ENCODE measurements at regions not wholly inside any gene's neighbourhood (a gene's known extent, or its start where the extent isn't known, plus 50 kb on each side); places are given as distances from the start of the nearest gene placed in this dataset.
"Not testable (repeated sequence)": the region's sequence is repeated elsewhere in the genome, so short reads cannot be mapped to it uniquely, and the experiment has no call there.

- intact Hi-C loops (cut with DNase I) = no loop called here
- ATAC-seq = peak in 1 of 2 donors; percentile 22
These were observed 61.1 kb downstream of the BARX1 start for GRCh38 chr9:93893899-93894690.

GRCh38 chr9:93893194-93893593 is 62.0 kb downstream of the BARX1 start:
- H3K4me3 ChIP-seq (ENCODE audit: low read length) = no peak overlapping the region
- H3K27me3 ChIP-seq (ENCODE audit: control insufficient read depth, insufficient read depth) = no peaks in the 10 kb centered on the region
- H3K4me1 ChIP-seq (ENCODE audit: control insufficient read depth, insufficient read depth, low read length) = no peaks in the 10 kb centered on the region
- no peaks in the 10 kb centered on the region for H3K9me3 ChIP-seq (ENCODE audit: control insufficient read depth, low read length)
- ATAC-seq = no peak
- no peak for DNase-seq
- H3K27ac ChIP-seq (ENCODE audit: low read length) = no peak overlapping the region
- intact Hi-C loops (cut with DNase I) = no loop called here

More at GRCh38 chr9:93893899-93894690, 61.1 kb downstream of the BARX1 start:
- 58% methylated on average over 15 of the region's 15 CpGs for WGBS
- no peak overlapping the region for H3K27ac ChIP-seq (ENCODE audit: low read length)
- H3K27me3 ChIP-seq (ENCODE audit: control insufficient read depth, insufficient read depth) = no peaks in the 10 kb centered on the region
- no peaks in the 10 kb centered on the region for H3K9me3 ChIP-seq (ENCODE audit: control insufficient read depth, low read length)
- H3K4me3 ChIP-seq (ENCODE audit: low read length) = no peak overlapping the region
- no peak for DNase-seq
- H3K4me1 ChIP-seq (ENCODE audit: control insufficient read depth, insufficient read depth, low read length) = no peaks in the 10 kb centered on the region

- Histone ChIP-seq H3K27ac (ENCODE audit: low read length) (no peak overlapping the region), H3K4me1 (ENCODE audit: control insufficient read depth, insufficient read depth, low read length) (no peaks in the 10 kb centered on the region), H3K4me3 (ENCODE audit: low read length) (no peak overlapping the region), H3K9me3 (ENCODE audit: control insufficient read depth, low read length) (no peaks in the 10 kb centered on the region), H3K27me3 (ENCODE audit: control insufficient read depth, insufficient read depth) (no peaks in the 10 kb centered on the region)
- intact Hi-C loops (cut with DNase I) = no loop called here
- no peak for DNase-seq
- no peak for ATAC-seq
- WGBS = 70% methylated on average over 4 of the region's 4 CpGs
These were observed 62.4 kb downstream of the BARX1 start for GRCh38 chr9:93892748-93893147.

GRCh38 chr9:93891549-93892310 is 63.4 kb downstream of the BARX1 start:
- Histone ChIP-seq H3K27me3 (ENCODE audit: control insufficient read depth, insufficient read depth) (no peaks in the 10 kb centered on the region), H3K27ac (ENCODE audit: low read length) (no peak overlapping the region), H3K4me1 (ENCODE audit: control insufficient read depth, insufficient read depth, low read length) (no peaks in the 10 kb centered on the region), H3K4me3 (ENCODE audit: low read length) (no peak overlapping the region), H3K9me3 (ENCODE audit: control insufficient read depth, low read length) (no peaks in the 10 kb centered on the region)
- no peak for DNase-seq
- WGBS = 82% methylated on average over 4 of the region's 4 CpGs
- intact Hi-C loops (cut with DNase I) = no loop called here
- ATAC-seq = no peak

- H3K27ac ChIP-seq (ENCODE audit: low read length) = no peak overlapping the region
- no peaks in the 10 kb centered on the region for H3K9me3 ChIP-seq (ENCODE audit: control insufficient read depth, low read length)
- DNase-seq (no peak), ATAC-seq (no peak)
- intact Hi-C loops (cut with DNase I) = no loop called here
- WGBS = 75% methylated on average over 6 of the region's 6 CpGs
- no peak overlapping the region for H3K4me3 ChIP-seq (ENCODE audit: low read length)
- H3K4me1 ChIP-seq (ENCODE audit: control insufficient read depth, insufficient read depth, low read length) = no peaks in the 10 kb centered on the region
- no peaks in the 10 kb centered on the region for H3K27me3 ChIP-seq (ENCODE audit: control insufficient read depth, insufficient read depth)
These were observed 64.1 kb downstream of the BARX1 start for GRCh38 chr9:93891050-93891449.

GRCh38 chr9:93890436-93890935 is 64.7 kb downstream of the BARX1 start:
- DNase-seq (no peak), ATAC-seq (no peak)
- H3K9me3 ChIP-seq (ENCODE audit: control insufficient read depth, low read length) = no peaks in the 10 kb centered on the region
- no peaks in the 10 kb centered on the region for H3K4me1 ChIP-seq (ENCODE audit: control insufficient read depth, insufficient read depth, low read length)
- no peak overlapping the region for H3K27ac ChIP-seq (ENCODE audit: low read length)
- no peak overlapping the region for H3K4me3 ChIP-seq (ENCODE audit: low read length)
- WGBS = 35% methylated on average over 2 of the region's 2 CpGs
- no peaks in the 10 kb centered on the region for H3K27me3 ChIP-seq (ENCODE audit: control insufficient read depth, insufficient read depth)
- intact Hi-C loops (cut with DNase I) = no loop called here

GRCh38 chr9:93886911-93887310 is 68.2 kb downstream of the BARX1 start:
- Histone ChIP-seq H3K27me3 (ENCODE audit: control insufficient read depth, insufficient read depth) (no peaks in the 10 kb centered on the region), H3K27ac (ENCODE audit: low read length) (no peak overlapping the region), H3K9me3 (ENCODE audit: control insufficient read depth, low read length) (no peaks in the 10 kb centered on the region), H3K4me1 (ENCODE audit: control insufficient read depth, insufficient read depth, low read length) (no peaks in the 10 kb centered on the region), H3K4me3 (ENCODE audit: low read length) (no peak overlapping the region)
- ATAC-seq = no peak
- 53% methylated on average over 7 of the region's 7 CpGs for WGBS
- DNase-seq = no peak
- intact Hi-C loops (cut with DNase I) = no loop called here

- H3K27ac ChIP-seq (ENCODE audit: low read length) = no peak overlapping the region
- H3K4me1 ChIP-seq (ENCODE audit: control insufficient read depth, insufficient read depth, low read length) = no peaks in the 10 kb centered on the region
- WGBS = 64% methylated on average over 1 of the region's 1 CpG
- ATAC-seq (no peak), DNase-seq (no peak)
- H3K27me3 ChIP-seq (ENCODE audit: control insufficient read depth, insufficient read depth) = no peaks in the 10 kb centered on the region
- H3K4me3 ChIP-seq (ENCODE audit: low read length) = no peak overlapping the region
- no peaks in the 10 kb centered on the region for H3K9me3 ChIP-seq (ENCODE audit: control insufficient read depth, low read length)
- intact Hi-C loops (cut with DNase I) = no loop called here
These were observed 70.3 kb downstream of the BARX1 start for GRCh38 chr9:93884808-93885207.

GRCh38 chr9:93879662-93880407 is 75.3 kb downstream of the BARX1 start:
- H3K4me3 ChIP-seq (ENCODE audit: low read length); H3K4me1 ChIP-seq (ENCODE audit: control insufficient read depth, insufficient read depth, low read length); H3K27me3 ChIP-seq (ENCODE audit: control insufficient read depth, insufficient read depth); intact Hi-C loops (cut with DNase I); ATAC-seq; H3K27ac ChIP-seq (ENCODE audit: low read length); DNase-seq; H3K9me3 ChIP-seq (ENCODE audit: control insufficient read depth, low read length): not testable (repeated sequence)
- 93% methylated on average over 35 of the region's 35 CpGs for WGBS

GRCh38 chr9:93875330-93875729 is 79.8 kb downstream of the BARX1 start:
- no peaks in the 10 kb centered on the region for H3K4me1 ChIP-seq (ENCODE audit: control insufficient read depth, insufficient read depth, low read length)
- H3K4me3 ChIP-seq (ENCODE audit: low read length) = no peak overlapping the region
- H3K9me3 ChIP-seq (ENCODE audit: control insufficient read depth, low read length) = peaks cover 6% of the 10 kb centered on the region
- no peak for DNase-seq
- ATAC-seq = no peak
- no peak overlapping the region for H3K27ac ChIP-seq (ENCODE audit: low read length)
- intact Hi-C loops (cut with DNase I) = no loop called here
- H3K27me3 ChIP-seq (ENCODE audit: control insufficient read depth, insufficient read depth) = no peaks in the 10 kb centered on the region

GRCh38 chr9:93874242-93874641 is 80.9 kb downstream of the BARX1 start:
- intact Hi-C loops (cut with DNase I) = no loop called here
- Histone ChIP-seq H3K4me3 (ENCODE audit: low read length) (no peak overlapping the region), H3K4me1 (ENCODE audit: control insufficient read depth, insufficient read depth, low read length) (no peaks in the 10 kb centered on the region), H3K9me3 (ENCODE audit: control insufficient read depth, low read length) (peaks cover 6% of the 10 kb centered on the region), H3K27me3 (ENCODE audit: control insufficient read depth, insufficient read depth) (no peaks in the 10 kb centered on the region), H3K27ac (ENCODE audit: low read length) (no peak overlapping the region)
- no peak for DNase-seq
- ATAC-seq = no peak
